ENCODE measurements at regions not wholly inside any gene's neighbourhood (a gene's known extent, or its start where the extent isn't known, plus 50 kb on each side); places are given as distances from the start of the nearest gene placed in this dataset.

- TF ChIP-seq, protein P1, sequence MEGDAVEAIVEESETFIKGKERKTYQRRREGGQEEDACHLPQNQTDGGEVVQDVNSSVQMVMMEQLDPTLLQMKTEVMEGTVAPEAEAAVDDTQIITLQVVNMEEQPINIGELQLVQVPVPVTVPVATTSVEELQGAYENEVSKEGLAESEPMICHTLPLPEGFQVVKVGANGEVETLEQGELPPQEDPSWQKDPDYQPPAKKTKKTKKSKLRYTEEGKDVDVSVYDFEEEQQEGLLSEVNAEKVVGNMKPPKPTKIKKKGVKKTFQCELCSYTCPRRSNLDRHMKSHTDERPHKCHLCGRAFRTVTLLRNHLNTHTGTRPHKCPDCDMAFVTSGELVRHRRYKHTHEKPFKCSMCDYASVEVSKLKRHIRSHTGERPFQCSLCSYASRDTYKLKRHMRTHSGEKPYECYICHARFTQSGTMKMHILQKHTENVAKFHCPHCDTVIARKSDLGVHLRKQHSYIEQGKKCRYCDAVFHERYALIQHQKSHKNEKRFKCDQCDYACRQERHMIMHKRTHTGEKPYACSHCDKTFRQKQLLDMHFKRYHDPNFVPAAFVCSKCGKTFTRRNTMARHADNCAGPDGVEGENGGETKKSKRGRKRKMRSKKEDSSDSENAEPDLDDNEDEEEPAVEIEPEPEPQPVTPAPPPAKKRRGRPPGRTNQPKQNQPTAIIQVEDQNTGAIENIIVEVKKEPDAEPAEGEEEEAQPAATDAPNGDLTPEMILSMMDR (IDR thresholded peaks at IDR 0.05; ENCODE audit: control extremely low read depth in 1 of 3, insufficient read depth in 1 of 3, low read depth in 1 of 3, low read length in 3 of 3), result no peak
- no peak for TF ChIP-seq EP300 (IDR thresholded peaks at IDR 0.05; ENCODE audit: borderline replicate concordance in 1 of 2, low read depth in 2 of 2, low read length in 2 of 2)
- TF ChIP-seq PHF8 (conservative IDR thresholded peaks at IDR 0.05; ENCODE audit: low read depth, low read length), result no peak
These were observed 807.8 kb upstream of the TMEM132C start for GRCh38 chr12:127459166-127459565.
